GM06990 (cell line): ENCODE measurements at regions not wholly inside any gene's neighbourhood (a gene's known extent, or its start where the extent isn't known, plus 50 kb on each side); places are given as distances from the start of the nearest gene placed in this dataset.
A peak's percentile ranks its signal among the peaks of the same experiment; 100 is the strongest.
"Not testable (repeated sequence)": the region's sequence is repeated elsewhere in the genome, so short reads cannot be mapped to it uniquely, and the experiment has no call there.

Source experiments
- DNase-seq: peaks from one replicate; pipeline ENCODE4 v3.0.0-alpha.2; 2011; ENCODE audit not compliant: insufficient read length; ENCODE audit errors: extremely low read depth
- H3K27me3 ChIP-seq: replicated peaks from 2 replicates; pipeline ENCODE4 v1.6.0; 2011; ENCODE audit warnings: low read length; ENCODE audit not compliant: control insufficient read depth, insufficient read depth
- H3K36me3 ChIP-seq: 2 replicates; pipeline ENCODE4 v1.5.1; 2011; ENCODE audit warnings: low read length; ENCODE audit not compliant: control insufficient read depth, insufficient read depth
- H3K4me3 ChIP-seq: replicated peaks from 2 replicates; pipeline ENCODE4 v1.5.1; 2011; ENCODE audit warnings: low read depth, mild to moderate bottlenecking, control low read depth, low read length
- TF ChIP-seq, protein P1 (sequence below): IDR thresholded peaks from 2 replicates; pipeline ENCODE4 v1.5.1; 2011; ENCODE audit warnings: low read length, control low read depth, mild to moderate bottlenecking, inconsistent platforms; ENCODE audit not compliant: insufficient read depth, poor library complexity, severe bottlenecking

GRCh38 chr5:86463339-86463738, 154.4 kb upstream of the COX7C start:
- TF ChIP-seq, protein P1, sequence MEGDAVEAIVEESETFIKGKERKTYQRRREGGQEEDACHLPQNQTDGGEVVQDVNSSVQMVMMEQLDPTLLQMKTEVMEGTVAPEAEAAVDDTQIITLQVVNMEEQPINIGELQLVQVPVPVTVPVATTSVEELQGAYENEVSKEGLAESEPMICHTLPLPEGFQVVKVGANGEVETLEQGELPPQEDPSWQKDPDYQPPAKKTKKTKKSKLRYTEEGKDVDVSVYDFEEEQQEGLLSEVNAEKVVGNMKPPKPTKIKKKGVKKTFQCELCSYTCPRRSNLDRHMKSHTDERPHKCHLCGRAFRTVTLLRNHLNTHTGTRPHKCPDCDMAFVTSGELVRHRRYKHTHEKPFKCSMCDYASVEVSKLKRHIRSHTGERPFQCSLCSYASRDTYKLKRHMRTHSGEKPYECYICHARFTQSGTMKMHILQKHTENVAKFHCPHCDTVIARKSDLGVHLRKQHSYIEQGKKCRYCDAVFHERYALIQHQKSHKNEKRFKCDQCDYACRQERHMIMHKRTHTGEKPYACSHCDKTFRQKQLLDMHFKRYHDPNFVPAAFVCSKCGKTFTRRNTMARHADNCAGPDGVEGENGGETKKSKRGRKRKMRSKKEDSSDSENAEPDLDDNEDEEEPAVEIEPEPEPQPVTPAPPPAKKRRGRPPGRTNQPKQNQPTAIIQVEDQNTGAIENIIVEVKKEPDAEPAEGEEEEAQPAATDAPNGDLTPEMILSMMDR = peak; percentile 25
- no peak for DNase-seq
- H3K4me3 ChIP-seq = no peak overlapping the region
- H3K36me3 ChIP-seq = no peaks in the 10 kb centered on the region
- H3K27me3 ChIP-seq = no peaks in the 10 kb centered on the region

DNA sequence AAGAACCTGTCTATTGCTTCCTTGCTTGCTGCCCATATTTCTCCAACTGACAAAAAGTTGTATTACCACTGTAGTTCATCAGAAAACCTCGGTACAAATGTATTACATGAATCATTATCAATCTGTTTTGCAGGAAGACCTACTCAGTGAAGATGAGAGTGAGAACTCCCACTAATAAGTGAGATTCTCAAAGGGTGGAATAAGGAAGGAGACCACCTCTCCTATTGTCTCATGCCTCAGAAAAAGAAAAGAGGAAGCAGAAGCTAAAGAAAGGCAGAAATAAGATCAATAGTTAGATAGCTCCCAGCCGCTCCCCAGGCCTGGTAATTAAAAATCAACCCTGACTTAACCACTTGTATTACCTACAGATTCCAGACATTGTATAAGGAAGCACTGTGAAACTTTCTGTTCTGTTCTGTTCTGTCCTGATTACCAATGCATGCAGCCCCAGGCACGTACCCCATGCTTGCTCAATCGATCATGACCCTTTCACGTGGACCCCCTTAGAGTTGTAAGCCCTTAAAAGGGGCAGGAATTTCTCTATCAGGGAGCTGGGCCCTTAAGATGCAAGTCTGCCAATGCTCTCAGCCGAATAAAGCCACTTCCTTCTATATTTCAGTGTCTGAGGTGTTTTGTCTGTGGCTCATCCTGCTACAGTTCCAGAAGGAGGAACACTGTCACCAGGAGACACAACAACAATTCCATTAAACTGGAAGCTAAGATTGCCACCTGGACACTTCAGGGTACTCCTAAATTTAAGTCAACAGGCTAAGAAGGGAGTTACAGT, 152.5 kb upstream of the COX7C start:
- no peak for DNase-seq
- Histone ChIP-seq H3K4me3 (no peak overlapping the region), H3K36me3 (no peaks in the 10 kb centered on the region), H3K27me3 (no peaks in the 10 kb centered on the region)
- TF ChIP-seq, protein P1 = no peak

- not testable (repeated sequence) for H3K27me3 ChIP-seq, H3K36me3 ChIP-seq, H3K4me3 ChIP-seq, DNase-seq
These were observed 151.0 kb upstream of the COX7C start for GRCh38 chr5:86466721-86467120.

DNA sequence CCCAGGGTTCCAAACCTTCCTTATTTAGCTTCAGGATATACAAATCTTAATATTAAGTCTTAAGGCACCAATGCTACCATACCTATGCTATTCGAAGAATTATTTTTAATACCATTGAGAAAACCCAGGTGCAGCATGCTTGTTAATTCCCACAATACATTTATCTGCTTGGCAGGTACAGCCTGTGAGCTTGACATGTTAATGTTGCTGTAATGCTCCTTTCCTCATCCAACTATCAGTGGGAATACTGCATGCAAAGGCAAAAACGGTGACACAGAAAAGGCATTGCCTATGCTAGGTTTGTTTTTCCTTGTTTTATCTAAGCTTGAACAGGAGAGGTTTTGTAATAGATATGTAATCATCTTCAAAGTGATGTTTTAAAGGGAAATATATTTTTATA, 135.7 kb upstream of the COX7C start:
- DNase-seq = no peak
- Histone ChIP-seq H3K4me3 (no peak overlapping the region), H3K27me3 (no peaks in the 10 kb centered on the region), H3K36me3 (no peaks in the 10 kb centered on the region)
- TF ChIP-seq, protein P1 = no peak

- TF ChIP-seq, protein P1 = no peak
- Histone ChIP-seq H3K36me3 (no peaks in the 10 kb centered on the region), H3K4me3 (no peak overlapping the region), H3K27me3 (no peaks in the 10 kb centered on the region)
- DNase-seq = no peak
These were observed 124.0 kb upstream of the COX7C start for GRCh38 chr5:86493777-86494176.

DNA sequence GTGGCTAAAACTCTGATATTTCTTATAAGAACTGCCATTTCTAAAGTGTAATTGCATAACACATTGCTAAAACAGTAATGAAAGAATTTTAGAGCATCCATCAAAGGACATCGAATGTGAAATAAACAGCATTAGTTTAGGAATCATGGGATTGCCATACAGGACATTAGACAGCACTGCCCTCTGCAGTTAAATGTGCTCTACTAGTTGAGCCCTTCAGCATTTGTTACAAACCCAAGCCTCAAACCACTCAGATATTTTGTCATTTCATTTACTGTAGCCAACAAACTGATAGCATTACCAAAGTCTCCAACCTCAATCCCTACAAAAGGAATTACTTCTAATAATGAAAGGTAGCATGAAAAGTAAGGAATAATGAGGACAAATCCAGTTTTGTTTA, 116.8 kb upstream of the COX7C start:
- TF ChIP-seq, protein P1 = no peak
- no peaks in the 10 kb centered on the region for H3K36me3 ChIP-seq
- DNase-seq = no peak
- no peak overlapping the region for H3K4me3 ChIP-seq
- no peaks in the 10 kb centered on the region for H3K27me3 ChIP-seq
